CD4-positive, alpha-beta T cell (primary cell): ENCODE measurements at regions not wholly inside any gene's neighbourhood (a gene's known extent, or its start where the extent isn't known, plus 50 kb on each side); places are given as distances from the start of the nearest gene placed in this dataset.
"Not testable (repeated sequence)": the region's sequence is repeated elsewhere in the genome, so short reads cannot be mapped to it uniquely, and the experiment has no call there.

Experiments
- ATAC-seq: fragments of 200-7000 bp; cut with Tn5 transposase; one replicate; pipeline ENCODE4 v1.10.0; 2022; ENCODE audit warnings: mild to moderate bottlenecking; ENCODE audit not compliant: poor library complexity
- CTCF ChIA-PET: fragments of 350-600 bp; sonication (Branson Sonifier 250); formaldehyde crosslinking; loops from one replicate; lab custom pipeline; 2021; ENCODE audit warnings: antibody characterized with exemption, inconsistent platforms; lab: Charles Lee
- POLR2A ChIA-PET: fragments of 350-600 bp; sonication (Branson Sonifier 250); formaldehyde crosslinking; loops from one replicate; lab custom pipeline; 2021; ENCODE audit warnings: antibody characterized with exemption, inconsistent platforms; lab: Charles Lee
- DNase-seq, 14 experiments: peaks; one replicate each; pipeline ENCODE4 v3.0.0-alpha.2; 2013 to 2020; ENCODE audit warnings: mixed read lengths in 2 of 14
- H3K27ac ChIP-seq, 2 donors: one replicate each; pipeline versions ENCODE4 v1.5.1 to v1.7.0; 2013; ENCODE audit warnings: low read length in 2 of 2, low read depth in 1 of 2, mild to moderate bottlenecking in 1 of 2
- H3K27me3 ChIP-seq, 2 experiments: 1 replicate in 1 of 2; 2 replicates in 1 of 2; pipeline versions ENCODE4 v1.6.1 to v1.7.0; 2013; ENCODE audit warnings: low read length in 2 of 2, control low read depth in 1 of 2, mild to moderate bottlenecking in 1 of 2, moderate library complexity in 1 of 2; ENCODE audit not compliant: insufficient read depth in 2 of 2, control insufficient read depth in 1 of 2
- H3K36me3 ChIP-seq: one replicate; pipeline ENCODE4 v1.6.1; 2013; ENCODE audit warnings: low read length, control low read depth; ENCODE audit not compliant: insufficient read depth
- H3K4me1 ChIP-seq: one replicate; pipeline ENCODE4 v1.6.1; 2013; ENCODE audit warnings: low read length, control low read depth; ENCODE audit not compliant: insufficient read depth
- H3K4me3 ChIP-seq: one replicate; pipeline ENCODE4 v1.5.1; 2013; ENCODE audit warnings: mild to moderate bottlenecking, low read length, moderate library complexity
- H3K9me3 ChIP-seq, 2 experiments: 1 replicate in 1 of 2; 2 replicates in 1 of 2; pipeline versions ENCODE4 v1.6.1 to v1.7.0; 2013; ENCODE audit warnings: low read length in 2 of 2, mild to moderate bottlenecking in 2 of 2, control low read depth in 1 of 2, moderate library complexity in 1 of 2; ENCODE audit not compliant: control insufficient read depth in 1 of 2, insufficient read depth in 1 of 2
- H3K27ac Mint-ChIP-seq: one replicate; pipeline ENCODE4 v1.8.0; 2020; ENCODE audit warnings: mixed read lengths
- H3K27me3 Mint-ChIP-seq: one replicate; pipeline ENCODE4 v1.8.0; 2021; ENCODE audit warnings: mixed read lengths
- H3K36me3 Mint-ChIP-seq: one replicate; pipeline ENCODE4 v1.8.0; 2021; ENCODE audit warnings: low read depth, mixed read lengths
- H3K4me1 Mint-ChIP-seq: one replicate; pipeline ENCODE4 v1.8.0; 2021; ENCODE audit warnings: low read depth, mixed read lengths
- H3K4me3 Mint-ChIP-seq: one replicate; pipeline ENCODE4 v1.8.0; 2020; ENCODE audit warnings: mild to moderate bottlenecking, mixed read lengths
- H3K9me3 Mint-ChIP-seq: one replicate; pipeline ENCODE4 v1.8.0; 2020; ENCODE audit warnings: mixed read lengths
- intact Hi-C, 2 experiments: fragments of 100-400 bp; cut with DNase I in 1 of 2; cut with micrococcal nuclease in 1 of 2; formaldehyde crosslinking; loops; one replicate each; pipeline versions ENCODE4 v1.15.1 to v1.9.0; 2023 to 2025; cut with DNase I, micrococcal nuclease

DNA sequence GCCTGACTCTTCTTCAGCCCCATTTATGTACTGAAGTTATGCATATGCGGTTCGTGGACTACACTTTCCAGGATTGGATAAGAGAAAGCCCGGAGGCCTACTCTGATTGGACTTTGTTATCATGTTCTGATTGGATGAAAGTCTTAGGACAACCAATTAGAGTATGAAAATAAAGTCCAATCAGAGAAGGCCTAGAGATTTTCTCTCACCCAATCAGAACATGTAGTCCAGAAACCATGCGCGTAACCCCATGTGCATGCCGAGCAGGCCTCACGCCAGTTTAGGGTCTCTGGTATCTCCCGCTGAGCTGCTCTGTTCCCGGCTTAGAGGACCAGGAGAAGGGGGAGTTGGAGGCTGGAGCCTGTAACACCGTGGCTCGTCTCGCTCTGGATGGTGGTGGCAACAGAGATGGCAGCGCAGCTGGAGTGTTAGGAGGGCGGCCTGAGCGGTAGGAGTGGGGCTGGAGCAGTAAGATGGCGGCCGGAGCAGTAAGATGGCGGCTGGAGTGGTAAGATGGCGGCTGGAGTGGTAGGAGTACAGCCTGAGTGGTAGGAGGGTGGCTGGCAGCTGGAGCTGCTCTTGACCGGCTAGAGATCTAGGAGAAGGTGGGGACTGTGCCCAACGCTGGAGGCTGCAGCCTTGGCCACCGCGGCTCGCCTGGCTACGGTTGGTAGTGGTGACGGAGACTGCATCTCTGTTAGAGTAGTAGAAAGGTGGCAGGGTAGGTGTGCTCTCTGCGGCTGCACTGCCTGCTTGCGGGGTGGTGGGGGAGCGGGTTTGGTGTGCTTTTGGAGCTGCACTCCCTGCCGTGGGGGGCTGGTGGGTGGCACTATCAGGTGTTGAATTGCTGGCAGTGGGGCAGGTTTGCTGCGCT is 107.9 kb upstream of the TPTE start:
- CTCF ChIA-PET, H3K4me1 Mint-ChIP-seq, H3K36me3 Mint-ChIP-seq, H3K27ac ChIP-seq, H3K4me3 ChIP-seq, H3K36me3 ChIP-seq, H3K27me3 ChIP-seq, H3K4me3 Mint-ChIP-seq, H3K27me3 Mint-ChIP-seq, POLR2A ChIA-PET, ATAC-seq, H3K27ac Mint-ChIP-seq, H3K9me3 Mint-ChIP-seq, intact Hi-C loops, DNase-seq, H3K4me1 ChIP-seq: not testable (repeated sequence)
- peaks cover 19 to 46% of the 10 kb centered on the region in 2 experiments for H3K9me3 ChIP-seq

GRCh38 chr21:10414121-10414924 is 107.1 kb upstream of the TPTE start:
- DNase-seq, H3K27ac ChIP-seq, H3K4me3 ChIP-seq, ATAC-seq, H3K9me3 Mint-ChIP-seq, H3K27me3 ChIP-seq, H3K27ac Mint-ChIP-seq, POLR2A ChIA-PET, H3K36me3 ChIP-seq, H3K4me1 Mint-ChIP-seq, H3K4me3 Mint-ChIP-seq, H3K27me3 Mint-ChIP-seq, H3K4me1 ChIP-seq, H3K36me3 Mint-ChIP-seq, intact Hi-C loops, CTCF ChIA-PET: not testable (repeated sequence)
- peaks cover 26 to 46% of the 10 kb centered on the region in 2 experiments for H3K9me3 ChIP-seq

GRCh38 chr21:10414925-10415254 is 106.5 kb upstream of the TPTE start:
- peaks cover 30 to 51% of the 10 kb centered on the region in 2 experiments for H3K9me3 ChIP-seq
- H3K36me3 Mint-ChIP-seq, H3K4me3 ChIP-seq, intact Hi-C loops, H3K36me3 ChIP-seq, H3K27me3 Mint-ChIP-seq, H3K4me3 Mint-ChIP-seq, H3K9me3 Mint-ChIP-seq, H3K27ac Mint-ChIP-seq, DNase-seq, ATAC-seq, H3K4me1 Mint-ChIP-seq, H3K27ac ChIP-seq, H3K4me1 ChIP-seq, CTCF ChIA-PET, H3K27me3 ChIP-seq, POLR2A ChIA-PET: not testable (repeated sequence)

DNA sequence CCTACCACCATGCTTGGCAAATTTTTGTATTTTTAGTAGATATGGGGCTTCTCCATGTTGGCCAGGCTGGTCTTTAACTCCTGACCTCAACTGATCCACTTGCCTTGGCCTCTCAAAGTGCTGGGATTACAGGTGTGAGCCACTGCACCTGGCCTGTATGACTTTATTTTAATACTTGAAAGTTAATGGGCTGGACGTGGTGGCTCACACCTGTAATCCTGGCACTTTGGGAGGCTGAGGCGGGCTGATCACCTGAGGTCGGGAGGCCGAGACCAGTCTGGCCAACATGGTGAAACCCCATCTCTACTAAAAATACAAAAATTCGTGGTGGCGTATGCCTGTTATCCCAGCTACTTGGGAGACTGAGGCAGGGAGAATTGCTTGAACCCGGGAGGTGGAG is 105.9 kb upstream of the TPTE start:
- H3K4me3 Mint-ChIP-seq, intact Hi-C loops, H3K27me3 ChIP-seq, H3K27ac ChIP-seq, H3K9me3 Mint-ChIP-seq, DNase-seq, CTCF ChIA-PET, H3K4me3 ChIP-seq, H3K27ac Mint-ChIP-seq, ATAC-seq, H3K36me3 ChIP-seq, H3K4me1 Mint-ChIP-seq, H3K27me3 Mint-ChIP-seq, POLR2A ChIA-PET, H3K36me3 Mint-ChIP-seq, H3K4me1 ChIP-seq: not testable (repeated sequence)
- peaks cover 30 to 57% of the 10 kb centered on the region in 2 experiments for H3K9me3 ChIP-seq

DNA sequence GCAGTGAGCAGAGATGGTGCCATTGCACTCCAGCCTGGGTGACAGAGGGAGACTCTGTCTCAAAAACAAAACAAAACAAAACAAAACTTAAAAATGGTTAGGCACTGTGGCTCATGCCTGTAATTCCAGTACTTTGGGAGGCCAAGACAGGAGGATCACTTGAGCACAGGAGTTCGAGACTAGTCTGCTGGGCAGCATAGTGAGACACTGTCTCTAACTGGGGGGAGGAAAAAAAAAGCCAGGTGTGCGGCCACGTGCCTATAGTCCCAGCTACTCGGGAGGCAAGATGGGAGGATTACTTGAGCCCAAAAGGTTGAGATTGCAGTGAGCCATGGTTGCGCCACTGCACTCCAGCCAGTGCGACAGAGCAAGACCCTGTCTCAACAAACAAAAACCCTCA is 105.5 kb upstream of the TPTE start:
- CTCF ChIA-PET, ATAC-seq, POLR2A ChIA-PET, H3K27me3 ChIP-seq, H3K27ac ChIP-seq, H3K4me1 ChIP-seq, H3K36me3 Mint-ChIP-seq, H3K9me3 Mint-ChIP-seq, H3K36me3 ChIP-seq, H3K27ac Mint-ChIP-seq, H3K4me3 Mint-ChIP-seq, H3K27me3 Mint-ChIP-seq, H3K4me3 ChIP-seq, H3K4me1 Mint-ChIP-seq, intact Hi-C loops: not testable (repeated sequence)
- H3K9me3 ChIP-seq: peaks cover 30 to 58% of the 10 kb centered on the region in 2 experiments
- peak in 1 of 14 experiments; percentile 26 for DNase-seq

DNA sequence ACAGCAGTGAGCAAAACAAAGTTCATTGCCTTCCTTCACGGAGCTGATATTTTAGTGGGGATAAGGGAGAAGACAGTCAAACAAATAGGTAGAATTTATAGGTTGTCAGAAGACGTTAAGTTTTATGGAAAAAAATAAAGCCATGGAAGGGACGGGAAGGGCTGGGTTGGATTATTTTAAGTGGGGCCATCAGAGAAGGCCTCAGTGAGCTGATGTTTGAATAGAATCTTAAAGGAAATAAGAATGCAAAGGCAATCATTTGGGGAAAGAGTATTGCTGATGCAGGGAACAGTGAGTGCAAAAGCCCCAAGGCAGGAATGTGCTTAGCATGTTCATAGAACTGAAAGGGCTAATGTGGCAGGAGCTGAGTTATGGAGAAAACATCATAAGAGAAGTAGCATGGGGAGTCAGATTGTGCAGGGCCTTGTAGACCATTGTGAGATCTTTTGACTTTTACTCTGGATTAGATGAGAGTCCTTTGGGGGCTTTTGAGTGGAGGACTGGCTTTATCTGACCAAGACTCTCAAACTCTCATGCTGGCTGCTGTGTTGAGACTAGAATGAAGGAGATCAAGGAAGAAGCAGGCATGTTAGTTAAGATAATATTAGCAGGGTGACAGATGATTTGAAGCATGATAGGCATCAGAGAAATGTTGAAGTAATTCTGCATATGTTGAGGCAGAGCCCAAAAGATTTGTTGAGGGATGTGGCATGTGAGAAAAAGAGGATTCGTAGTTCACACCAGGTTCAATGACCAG is 104.5 kb upstream of the TPTE start:
- H3K36me3 Mint-ChIP-seq, H3K9me3 Mint-ChIP-seq, H3K27me3 ChIP-seq, H3K27me3 Mint-ChIP-seq, H3K4me1 Mint-ChIP-seq, H3K4me1 ChIP-seq, H3K4me3 Mint-ChIP-seq, H3K27ac ChIP-seq, CTCF ChIA-PET, ATAC-seq, POLR2A ChIA-PET, H3K36me3 ChIP-seq, intact Hi-C loops, H3K27ac Mint-ChIP-seq, H3K4me3 ChIP-seq: not testable (repeated sequence)
- peak in 1 of 14 experiments; percentile 15 for DNase-seq
- H3K9me3 ChIP-seq: peaks cover 35 to 54% of the 10 kb centered on the region in 2 experiments
